HG02759 (cell line): ENCODE measurements at regions not wholly inside any gene's neighbourhood (a gene's known extent, or its start where the extent isn't known, plus 50 kb on each side); places are given as distances from the start of the nearest gene placed in this dataset.

Source experiments
- ATAC-seq: cut with Tn5 transposase; IDR thresholded peaks from one replicate; pipeline ENCODE4 v1.9.1; 2021; ENCODE audit warnings: mild to moderate bottlenecking, moderate library complexity; ENCODE audit not compliant: unreplicated experiment

GRCh38 chr5:118778941-118779340, 209.4 kb downstream of the DTWD2 start:
- ATAC-seq = no peak

GRCh38 chr5:118777189-118777736, 211.1 kb downstream of the DTWD2 start:
- no peak for ATAC-seq

GRCh38 chr5:118776755-118777154, 211.6 kb downstream of the DTWD2 start:
- ATAC-seq = peak; percentile 73

GRCh38 chr5:118775790-118776499, 212.4 kb downstream of the DTWD2 start:
- ATAC-seq = peak; percentile 47

GRCh38 chr5:118768607-118769175, 219.7 kb downstream of the DTWD2 start:
- no peak for ATAC-seq

- ATAC-seq = no peak
These were observed 226.1 kb downstream of the DTWD2 start for GRCh38 chr5:118762291-118762690.

- no peak for ATAC-seq
These were observed 226.5 kb downstream of the DTWD2 start for GRCh38 chr5:118761814-118762213.

- no peak for ATAC-seq
These were observed 235.4 kb downstream of the DTWD2 start for GRCh38 chr5:118752969-118753368.

GRCh38 chr5:118736396-118736795, 252.0 kb downstream of the DTWD2 start:
- ATAC-seq = no peak

- ATAC-seq = no peak
These were observed 255.0 kb downstream of the DTWD2 start for GRCh38 chr5:118733394-118733793.

GRCh38 chr5:118728191-118728590, 260.2 kb downstream of the DTWD2 start:
- ATAC-seq = no peak

GRCh38 chr5:118726891-118727290, 261.5 kb downstream of the DTWD2 start:
- no peak for ATAC-seq

GRCh38 chr5:118723021-118723338, 265.4 kb downstream of the DTWD2 start:
- peak; percentile 78 for ATAC-seq

- ATAC-seq = peak; percentile 79
These were observed 266.0 kb downstream of the DTWD2 start for GRCh38 chr5:118722122-118723020.

GRCh38 chr5:118711727-118712126, 276.6 kb downstream of the DTWD2 start:
- ATAC-seq = no peak

- no peak for ATAC-seq
These were observed 282.2 kb downstream of the DTWD2 start for GRCh38 chr5:118705959-118706667.

GRCh38 chr5:118703241-118703640, 285.1 kb downstream of the DTWD2 start:
- ATAC-seq = no peak

- no peak for ATAC-seq
These were observed 286.6 kb downstream of the DTWD2 start for GRCh38 chr5:118701791-118702190.

- ATAC-seq = no peak
These were observed 287.8 kb downstream of the DTWD2 start for GRCh38 chr5:118700510-118700909.

- ATAC-seq = no peak
These were observed 289.6 kb downstream of the DTWD2 start for GRCh38 chr5:118698774-118699173.

GRCh38 chr5:118696076-118696475, 292.3 kb downstream of the DTWD2 start:
- ATAC-seq = no peak
